AG04449 (cell line): ENCODE measurements at regions not wholly inside any gene's neighbourhood (a gene's known extent, or its start where the extent isn't known, plus 50 kb on each side); places are given as distances from the start of the nearest gene placed in this dataset.

ENCODE experiments used
- CTCF ChIA-PET: fragments of 350-600 bp; formaldehyde crosslinking; extraction: SDS; loops from one replicate; lab custom pipeline; 2021; ENCODE audit warnings: antibody characterized with exemption; lab: Yijun Ruan, JAX
- POLR2A ChIA-PET: fragments of 400-600, 350-600 bp; formaldehyde crosslinking; extraction: SDS; loops from one replicate; lab custom pipeline; 2020; ENCODE audit warnings: antibody characterized with exemption, inconsistent platforms; lab: Yijun Ruan, JAX
- DNase-seq: peaks from one replicate; pipeline ENCODE4 v3.0.0-alpha.2; 2010; ENCODE audit warnings: low read depth, low spot score
- H3K4me3 ChIP-seq: 2 replicates; pipeline ENCODE4 v1.5.1; 2011; ENCODE audit warnings: low read depth, mild to moderate bottlenecking, control low read depth, low read length
- TF ChIP-seq, protein P1 (sequence below): IDR thresholded peaks from one replicate; pipeline ENCODE4 v1.5.1; 2011; ENCODE audit warnings: mild to moderate bottlenecking, moderate library complexity, low read length, control low read depth, inconsistent platforms; ENCODE audit not compliant: insufficient read depth; ENCODE audit errors: missing control alignments

DNA sequence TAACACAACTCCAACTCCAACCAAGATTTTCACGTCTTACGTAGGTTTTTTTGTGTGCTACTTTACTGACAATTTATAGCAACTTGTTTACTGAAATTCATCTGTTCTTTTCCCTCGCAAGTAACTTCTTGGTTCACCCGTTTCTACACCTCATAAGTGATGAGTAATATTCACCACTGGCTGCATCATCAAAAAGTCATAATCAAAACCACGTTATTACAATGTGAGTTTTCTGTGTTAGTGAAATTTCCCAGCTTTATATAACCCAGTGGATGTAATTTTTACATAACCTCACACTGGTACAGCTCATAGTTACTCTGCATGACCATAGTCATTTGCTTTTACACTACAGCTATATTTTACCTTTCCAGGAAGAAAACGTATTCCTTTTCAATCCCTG, 401.1 kb upstream of the LYPLAL1 start:
- no peak for DNase-seq
- ChIA-PET CTCF (no interaction called here), POLR2A (no interaction called here)
- TF ChIP-seq, protein P1, sequence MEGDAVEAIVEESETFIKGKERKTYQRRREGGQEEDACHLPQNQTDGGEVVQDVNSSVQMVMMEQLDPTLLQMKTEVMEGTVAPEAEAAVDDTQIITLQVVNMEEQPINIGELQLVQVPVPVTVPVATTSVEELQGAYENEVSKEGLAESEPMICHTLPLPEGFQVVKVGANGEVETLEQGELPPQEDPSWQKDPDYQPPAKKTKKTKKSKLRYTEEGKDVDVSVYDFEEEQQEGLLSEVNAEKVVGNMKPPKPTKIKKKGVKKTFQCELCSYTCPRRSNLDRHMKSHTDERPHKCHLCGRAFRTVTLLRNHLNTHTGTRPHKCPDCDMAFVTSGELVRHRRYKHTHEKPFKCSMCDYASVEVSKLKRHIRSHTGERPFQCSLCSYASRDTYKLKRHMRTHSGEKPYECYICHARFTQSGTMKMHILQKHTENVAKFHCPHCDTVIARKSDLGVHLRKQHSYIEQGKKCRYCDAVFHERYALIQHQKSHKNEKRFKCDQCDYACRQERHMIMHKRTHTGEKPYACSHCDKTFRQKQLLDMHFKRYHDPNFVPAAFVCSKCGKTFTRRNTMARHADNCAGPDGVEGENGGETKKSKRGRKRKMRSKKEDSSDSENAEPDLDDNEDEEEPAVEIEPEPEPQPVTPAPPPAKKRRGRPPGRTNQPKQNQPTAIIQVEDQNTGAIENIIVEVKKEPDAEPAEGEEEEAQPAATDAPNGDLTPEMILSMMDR = no peak
- no peak overlapping the region for H3K4me3 ChIP-seq

GRCh38 chr1:218775501-218776021, 398.1 kb upstream of the LYPLAL1 start:
- DNase-seq = no peak
- POLR2A ChIA-PET = no interaction called here
- CTCF ChIA-PET = no interaction called here
- H3K4me3 ChIP-seq = no peak overlapping the region
- TF ChIP-seq, protein P1 = no peak

DNA sequence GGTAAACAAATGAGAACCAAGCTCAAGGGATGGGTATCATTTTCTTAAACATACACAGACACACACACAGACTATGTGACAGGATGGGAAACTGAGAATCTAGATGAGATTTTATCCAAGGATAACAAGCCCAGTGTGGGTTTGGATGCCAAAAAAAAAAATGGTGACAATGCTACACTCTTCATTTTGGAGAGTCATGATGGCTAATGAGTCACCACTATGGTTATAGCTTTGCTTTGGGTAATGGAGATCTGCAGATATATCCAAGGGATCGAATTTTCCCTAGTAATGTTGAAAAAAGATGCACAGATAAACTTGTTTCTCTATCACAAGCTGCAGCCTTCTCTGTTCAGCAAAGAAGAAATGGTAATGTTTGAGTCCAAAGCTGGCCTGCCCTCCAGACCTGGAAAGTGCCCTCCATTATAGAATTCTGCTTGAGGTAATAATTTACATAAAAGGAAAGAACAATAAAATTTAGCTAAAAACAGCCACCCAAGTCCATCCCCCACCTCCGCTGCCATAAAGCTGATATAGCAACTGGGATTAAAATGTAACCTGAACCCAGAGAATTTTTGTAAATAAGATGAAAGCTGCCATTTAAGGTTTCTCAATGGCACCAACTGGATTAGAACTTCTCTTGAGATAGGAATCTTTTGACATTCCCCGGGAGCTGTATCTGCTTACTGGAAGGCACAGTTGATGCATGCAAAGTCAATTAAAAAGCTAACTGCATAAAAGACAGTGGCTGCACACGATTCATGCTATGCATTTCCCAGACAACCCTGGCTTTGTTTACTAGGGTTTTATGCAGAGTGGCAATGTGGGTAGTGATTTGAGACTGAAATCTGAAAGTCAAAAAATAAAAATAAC, 395.2 kb upstream of the LYPLAL1 start:
- POLR2A ChIA-PET = interaction anchor here (0.6 kb wide), 1 partner anchor 83 kb away, joined by 5 read pairs; no protein-coding TSS in a partner anchor
- TF ChIP-seq, protein P1 = no peak
- CTCF ChIA-PET = interaction anchor here (0.7 kb wide), 1 partner anchor 32 kb away, joined by 3 read pairs; no protein-coding TSS in a partner anchor
- DNase-seq = no peak
- H3K4me3 ChIP-seq = no peak overlapping the region

GRCh38 chr1:218779341-218780100, 394.2 kb upstream of the LYPLAL1 start:
- DNase-seq = no peak
- H3K4me3 ChIP-seq = no peak overlapping the region
- ChIA-PET CTCF (interaction anchor here (1.0 to 1.1 kb wide), 2 partner anchors 9 to 12 kb away, joined by 3 read pairs; no protein-coding TSS in a partner anchor), POLR2A (no interaction called here)
- TF ChIP-seq, protein P1 = no peak

GRCh38 chr1:218783131-218783530, 390.5 kb upstream of the LYPLAL1 start:
- TF ChIP-seq, protein P1 = no peak
- DNase-seq = no peak
- ChIA-PET POLR2A (no interaction called here), CTCF (no interaction called here)
- no peak overlapping the region for H3K4me3 ChIP-seq

GRCh38 chr1:218783916-218784315, 389.8 kb upstream of the LYPLAL1 start:
- DNase-seq = no peak
- TF ChIP-seq, protein P1 = no peak
- ChIA-PET POLR2A (no interaction called here), CTCF (no interaction called here)
- no peak overlapping the region for H3K4me3 ChIP-seq
